ENCODE measurements at regions not wholly inside any gene's neighbourhood (a gene's known extent, or its start where the extent isn't known, plus 50 kb on each side); places are given as distances from the start of the nearest gene placed in this dataset.

- DNase-seq (ENCODE audit: insufficient read length, low spot score, missing footprints) = no peak
- no peaks in the 10 kb centered on the region for H3K9me3 ChIP-seq (ENCODE audit: low read depth, low read length)
- H3K4me3 ChIP-seq (ENCODE audit: insufficient read depth, low read length) = no peak overlapping the region
- peak overlapping the region; percentile 59 for H2AFZ ChIP-seq (ENCODE audit: low read length)
- no peaks in the 10 kb centered on the region for H3K27me3 ChIP-seq (ENCODE audit: insufficient read depth, low read length)
- no peaks in the 10 kb centered on the region for H3K79me2 ChIP-seq (ENCODE audit: insufficient read depth, low read length)
- H3K4me2 ChIP-seq (ENCODE audit: insufficient read depth, low read length) = no peak overlapping the region
- H3K27ac ChIP-seq (ENCODE audit: low read depth, low read length) = no peak overlapping the region
- H4K20me1 ChIP-seq (ENCODE audit: insufficient read depth, low read length) = no peaks in the 10 kb centered on the region
- H3K36me3 ChIP-seq (ENCODE audit: insufficient read depth, low read length) = no peaks in the 10 kb centered on the region
- no peaks in the 10 kb centered on the region for H3K4me1 ChIP-seq (ENCODE audit: insufficient read depth, low read length)
- TF ChIP-seq CTCF (IDR thresholded peaks at IDR 0.05; ENCODE audit: extremely low read depth, low read depth, low read length) = no peak
Measured at GRCh38 chr7:81822811-81823210, 53.0 kb upstream of the HGF start.

- no peak for DNase-seq (ENCODE audit: insufficient read length, low spot score, missing footprints)
- Histone ChIP-seq H3K79me2 (ENCODE audit: insufficient read depth, low read length) (no peaks in the 10 kb centered on the region), H3K27me3 (ENCODE audit: insufficient read depth, low read length) (no peaks in the 10 kb centered on the region), H2AFZ (ENCODE audit: low read length) (no peak overlapping the region), H3K4me1 (ENCODE audit: insufficient read depth, low read length) (no peaks in the 10 kb centered on the region), H3K4me3 (ENCODE audit: insufficient read depth, low read length) (no peak overlapping the region), H4K20me1 (ENCODE audit: insufficient read depth, low read length) (no peaks in the 10 kb centered on the region), H3K9me3 (ENCODE audit: low read depth, low read length) (no peaks in the 10 kb centered on the region), H3K36me3 (ENCODE audit: insufficient read depth, low read length) (no peaks in the 10 kb centered on the region), H3K4me2 (ENCODE audit: insufficient read depth, low read length) (no peak overlapping the region), H3K27ac (ENCODE audit: low read depth, low read length) (no peak overlapping the region)
- no peak for TF ChIP-seq CTCF (IDR thresholded peaks at IDR 0.05; ENCODE audit: extremely low read depth, low read depth, low read length)
Measured at GRCh38 chr7:81819861-81820260, 50.0 kb upstream of the HGF start.

All from osteoblast (primary cell).